HCT116 (cell line): ENCODE measurements at regions not wholly inside any gene's neighbourhood (a gene's known extent, or its start where the extent isn't known, plus 50 kb on each side); places are given as distances from the start of the nearest gene placed in this dataset.

ENCODE experiments used
- ATAC-seq: fragments of 200-7000 bp; cut with Tn5 transposase; 2 replicates; pipeline ENCODE4 v1.9.1; 2020; ENCODE audit warnings: mild to moderate bottlenecking, moderate library complexity
- BruUV-seq: library from RNA; stranded (reverse); fragments of 400-500 nt; replicated peaks from 2 replicates; lab custom pipeline; 2021; lab: Mats Ljungman, UMichigan
- CTCF ChIA-PET: fragments of 300-600 bp; sonication (Branson Sonifier 250); formaldehyde crosslinking; loops from one replicate; lab custom pipeline; 2021; ENCODE audit warnings: antibody characterized with exemption; lab: Charles Lee
- POLR2A ChIA-PET: fragments of 300-600, 350-600 bp; sonication (Branson Sonifier 250); formaldehyde crosslinking; loops from one replicate; lab custom pipeline; 2021; ENCODE audit warnings: antibody characterized with exemption; lab: Charles Lee
- RAD21 ChIA-PET, 2 experiments: fragments of 300-600 bp; sonication (Branson Sonifier 250); formaldehyde crosslinking; loops; one replicate each; lab custom pipeline; 2023; ENCODE audit warnings: low total read pairs in 2 of 2; ENCODE audit not compliant: uncharacterized antibody in 2 of 2, unreplicated experiment in 2 of 2, low non-redundant PET in 1 of 2; lab: Charles Lee
- DNase-seq: peaks from one replicate; pipeline ENCODE4 v3.0.0-alpha.2; 2010; ENCODE audit warnings: low read depth, low spot score
- H2AFZ ChIP-seq: fragments of 200-600 bp; shearing (Covaris generic), sonication (generic); 2 replicates; pipeline ENCODE4 v1.6.1; 2017; ENCODE audit warnings: low read depth, mixed run types, mixed read lengths, antibody characterized with exemption, low read length; ENCODE audit not compliant: poor library complexity, severe bottlenecking
- H3K27ac ChIP-seq: 2 replicates; pipeline ENCODE4 v1.5.1; 2012; ENCODE audit warnings: low read depth, low read length
- H3K27me3 ChIP-seq: fragments of 200-600 bp; sonication (generic); 2 replicates; pipeline ENCODE4 v1.6.1; 2016; ENCODE audit warnings: mixed run types, low read length, mixed read lengths; ENCODE audit not compliant: insufficient read depth
- H3K36me3 ChIP-seq, 2 experiments: fragments of 200-500 bp in 1 of 2; fragments of 200-600 bp in 1 of 2; sonication (Bioruptor generic) in 1 of 2; sonication (generic) in 1 of 2; 2 replicates each; pipeline versions ENCODE4 v1.5.1 to v1.6.1; 2014 to 2016; ENCODE audit warnings: low read length in 2 of 2, inconsistent platforms in 1 of 2, mixed read lengths in 1 of 2, mixed run types in 1 of 2; ENCODE audit not compliant: insufficient read depth in 2 of 2, control insufficient read depth in 1 of 2
- H3K4me1 ChIP-seq, 2 experiments: fragments of 200-600 bp in 1 of 2; sonication (generic) in 1 of 2; 2 replicates each; pipeline versions ENCODE4 v1.5.1 to v1.6.1; 2012 to 2017; ENCODE audit warnings: low read length in 2 of 2, inconsistent platforms in 1 of 2, mild to moderate bottlenecking in 1 of 2, mixed read lengths in 1 of 2, mixed run types in 1 of 2, moderate library complexity in 1 of 2; ENCODE audit not compliant: insufficient read depth in 2 of 2, control insufficient read depth in 1 of 2
- H3K4me2 ChIP-seq: fragments of 200-600 bp; sonication (generic); 2 replicates; pipeline ENCODE4 v1.6.1; 2017; ENCODE audit warnings: mixed run types, low read length, mixed read lengths
- H3K4me3 ChIP-seq, 2 experiments: fragments of 200-600 bp in 1 of 2; sonication (generic) in 1 of 2; replicated peaks in 1 of 2; 2 replicates each; pipeline ENCODE4 v1.5.1; 2011 to 2016; ENCODE audit warnings: low read length in 2 of 2, control low read depth in 1 of 2, low read depth in 1 of 2, mild to moderate bottlenecking in 1 of 2, mixed read lengths in 1 of 2, mixed run types in 1 of 2
- H3K79me2 ChIP-seq: fragments of 200-600 bp; sonication (generic); 2 replicates; pipeline ENCODE4 v1.6.1; 2017; ENCODE audit warnings: mild to moderate bottlenecking, mixed run types, low read length, moderate library complexity, mixed read lengths; ENCODE audit not compliant: insufficient read depth
- H3K9ac ChIP-seq: fragments of 200-600 bp; sonication (generic); 2 replicates; pipeline ENCODE4 v1.6.1; 2016; ENCODE audit warnings: low read length, mixed read lengths
- H3K9me2 ChIP-seq: fragments of 200-600 bp; sonication (generic), shearing (Covaris generic); 2 replicates; pipeline ENCODE4 v1.6.1; 2017; ENCODE audit warnings: mixed run types, mild to moderate bottlenecking, moderate library complexity; ENCODE audit not compliant: insufficient read depth
- H3K9me3 ChIP-seq, 2 experiments: fragments of 200-500 bp in 1 of 2; fragments of 200-600 bp in 1 of 2; sonication (Bioruptor generic) in 1 of 2; sonication (generic) in 1 of 2; 2 replicates each; pipeline ENCODE4 v1.6.1; 2014 to 2017; ENCODE audit warnings: low read length in 2 of 2, mixed read lengths in 2 of 2, inconsistent platforms in 1 of 2, low read depth in 1 of 2, mild to moderate bottlenecking in 1 of 2, mixed run types in 1 of 2, moderate library complexity in 1 of 2; ENCODE audit not compliant: control insufficient read depth in 1 of 2, insufficient read depth in 1 of 2
- H4K20me1 ChIP-seq: fragments of 200-600 bp; sonication (generic), shearing (Covaris generic); 2 replicates; pipeline ENCODE4 v1.6.1; 2017; ENCODE audit warnings: mixed run types, mild to moderate bottlenecking, moderate library complexity; ENCODE audit not compliant: insufficient read depth
- JUND ChIP-seq: IDR thresholded peaks from 2 replicates; pipeline ENCODE4 v1.6.1; 2012
- POLR2AphosphoS5 ChIP-seq: IDR thresholded peaks from 2 replicates; pipeline ENCODE4 v1.6.1; 2011; ENCODE audit warnings: mild to moderate bottlenecking, low read depth, low read length, moderate library complexity
- RAD21 ChIP-seq: IDR thresholded peaks from 2 replicates; pipeline ENCODE4 v1.6.1; 2012; ENCODE audit warnings: low read depth, mild to moderate bottlenecking
- SIN3A ChIP-seq: IDR thresholded peaks from 2 replicates; pipeline ENCODE4 v1.6.1; 2012; ENCODE audit warnings: low read depth
- SP1 ChIP-seq: IDR thresholded peaks from 2 replicates; pipeline ENCODE4 v1.6.1; 2012; ENCODE audit warnings: low read depth
- TCF7L2 ChIP-seq: IDR thresholded peaks from 2 replicates; pipeline ENCODE4 v1.7.0; 2011; ENCODE audit warnings: borderline replicate concordance, inconsistent platforms; ENCODE audit not compliant: insufficient read depth, insufficient read length; ENCODE audit errors: extremely low read depth
- YY1 ChIP-seq: IDR thresholded peaks from 2 replicates; pipeline ENCODE4 v1.6.1; 2011; ENCODE audit warnings: low read length, low read depth, moderate library complexity, mild to moderate bottlenecking; ENCODE audit not compliant: insufficient replicate concordance; ENCODE audit errors: extremely low read depth
- ZNF274 ChIP-seq: fragments of 200-500 bp; sonication (Bioruptor generic); IDR thresholded peaks from 2 replicates; pipeline ENCODE4 v1.6.1; 2014; ENCODE audit warnings: mild to moderate bottlenecking, low read depth, low read length, inconsistent platforms
- intact Hi-C: fragments of 100-400 bp; cut with micrococcal nuclease; formaldehyde crosslinking; loops from 2 replicates; pipeline ENCODE4 v1.10.0; 2022
- TF ChIP-seq, protein P1 (sequence below): IDR thresholded peaks from 2 replicates; pipeline ENCODE4 v1.6.1; 2012
- TF ChIP-seq, protein P2 (sequence below), 3 experiments: fragments of 200-600 bp in 1 of 3; sonication (generic) in 1 of 3; IDR thresholded peaks in 2 of 3; conservative IDR thresholded peaks in 1 of 3; 2 replicates each; pipeline ENCODE4 v1.5.1; 2012 to 2017; ENCODE audit warnings: low read depth in 2 of 3, low read length in 2 of 3, antibody characterized with exemption in 1 of 3, borderline replicate concordance in 1 of 3, control low read depth in 1 of 3, mild to moderate bottlenecking in 1 of 3, mixed read lengths in 1 of 3, mixed run types in 1 of 3, moderate library complexity in 1 of 3; ENCODE audit not compliant: insufficient read depth in 1 of 3
- TF ChIP-seq, protein P3 (sequence below): IDR thresholded peaks from 2 replicates; pipeline ENCODE4 v1.6.1; 2011; ENCODE audit warnings: mild to moderate bottlenecking, low read length, moderate library complexity; ENCODE audit not compliant: insufficient replicate concordance; ENCODE audit errors: extremely low read depth

DNA sequence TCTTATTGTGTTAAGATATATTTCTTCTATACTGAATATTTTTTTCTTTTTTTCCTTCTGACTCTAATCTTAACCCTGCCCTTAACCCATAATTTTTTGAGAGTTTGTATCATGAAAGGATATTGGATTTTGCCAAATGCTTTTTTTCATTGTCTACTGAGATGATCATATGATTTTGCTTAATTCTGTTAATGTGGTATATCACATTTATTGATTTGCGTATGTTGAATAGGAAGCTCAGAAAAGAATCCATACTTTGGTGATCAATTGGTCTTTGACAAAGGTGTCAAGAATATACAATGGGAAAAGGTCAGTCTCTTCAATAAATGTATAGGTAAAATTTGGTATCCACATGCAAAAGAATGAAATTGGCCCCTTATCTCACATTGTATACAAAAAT is 588.8 kb upstream of the ADGRB3 start:
- intact Hi-C loops = no loop called here
- ChIA-PET POLR2A (no interaction called here), RAD21 (no interaction called here)

DNA sequence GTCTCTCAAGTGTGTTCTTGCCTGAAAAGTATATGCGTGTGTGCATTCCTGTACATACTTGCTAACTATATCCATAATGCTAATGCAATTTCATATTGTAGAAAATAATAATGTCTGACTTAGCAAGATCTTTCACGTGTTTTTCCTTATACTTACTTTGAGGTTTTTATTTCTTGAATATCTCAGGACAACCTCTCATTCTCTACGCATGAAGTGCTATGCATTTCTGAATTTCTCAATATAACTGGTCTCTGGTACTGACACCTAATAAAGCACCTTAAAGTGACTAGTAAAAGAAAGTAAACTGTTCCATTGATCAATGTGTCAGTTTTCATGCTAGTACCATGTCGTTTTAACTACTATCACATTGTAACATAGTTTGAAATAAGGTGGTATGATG is 589.9 kb upstream of the ADGRB3 start:
- no peak overlapping the region for H3K9ac ChIP-seq
- no TSS peak for BruUV-seq
- POLR2A ChIA-PET = no interaction called here

More for the DNA sequence above, 588.8 kb upstream of the ADGRB3 start:
- no peaks in the 10 kb centered on the region for H4K20me1 ChIP-seq
- peaks cover 6 to 24% of the 10 kb centered on the region in 2 experiments; a peak in 3 of 4 replicates for H3K9me3 ChIP-seq
- no peak for DNase-seq
- ATAC-seq = no peak
- H3K4me2 ChIP-seq = no peak overlapping the region
- no peaks in the 10 kb centered on the region for H3K36me3 ChIP-seq
- H3K4me3 ChIP-seq = no peak overlapping the region
- H3K4me1 ChIP-seq = no peaks in the 10 kb centered on the region
- no peak overlapping the region for H2AFZ ChIP-seq
- no TSS peak for BruUV-seq
- no peaks in the 10 kb centered on the region for H3K27me3 ChIP-seq
- H3K9ac ChIP-seq = no peak overlapping the region
- CTCF ChIA-PET = no interaction called here
- H3K79me2 ChIP-seq = no peaks in the 10 kb centered on the region
- H3K27ac ChIP-seq = no peak overlapping the region
- TF ChIP-seq POLR2AphosphoS5 = no peak
- no peak for TF ChIP-seq JUND
- TF ChIP-seq, protein P1, sequence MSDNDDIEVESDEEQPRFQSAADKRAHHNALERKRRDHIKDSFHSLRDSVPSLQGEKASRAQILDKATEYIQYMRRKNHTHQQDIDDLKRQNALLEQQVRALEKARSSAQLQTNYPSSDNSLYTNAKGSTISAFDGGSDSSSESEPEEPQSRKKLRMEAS = no peak
- TF ChIP-seq, protein P2, sequence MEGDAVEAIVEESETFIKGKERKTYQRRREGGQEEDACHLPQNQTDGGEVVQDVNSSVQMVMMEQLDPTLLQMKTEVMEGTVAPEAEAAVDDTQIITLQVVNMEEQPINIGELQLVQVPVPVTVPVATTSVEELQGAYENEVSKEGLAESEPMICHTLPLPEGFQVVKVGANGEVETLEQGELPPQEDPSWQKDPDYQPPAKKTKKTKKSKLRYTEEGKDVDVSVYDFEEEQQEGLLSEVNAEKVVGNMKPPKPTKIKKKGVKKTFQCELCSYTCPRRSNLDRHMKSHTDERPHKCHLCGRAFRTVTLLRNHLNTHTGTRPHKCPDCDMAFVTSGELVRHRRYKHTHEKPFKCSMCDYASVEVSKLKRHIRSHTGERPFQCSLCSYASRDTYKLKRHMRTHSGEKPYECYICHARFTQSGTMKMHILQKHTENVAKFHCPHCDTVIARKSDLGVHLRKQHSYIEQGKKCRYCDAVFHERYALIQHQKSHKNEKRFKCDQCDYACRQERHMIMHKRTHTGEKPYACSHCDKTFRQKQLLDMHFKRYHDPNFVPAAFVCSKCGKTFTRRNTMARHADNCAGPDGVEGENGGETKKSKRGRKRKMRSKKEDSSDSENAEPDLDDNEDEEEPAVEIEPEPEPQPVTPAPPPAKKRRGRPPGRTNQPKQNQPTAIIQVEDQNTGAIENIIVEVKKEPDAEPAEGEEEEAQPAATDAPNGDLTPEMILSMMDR (IDR thresholded peaks at IDR 0.05 in 2 of 3, conservative IDR thresholded peaks at IDR 0.05 in 1 of 3; ENCODE audit: borderline replicate concordance in 1 of 3, insufficient read depth in 1 of 3, low read depth in 2 of 3, low read length in 2 of 3) = no peak
- H3K9me2 ChIP-seq = no peaks in the 10 kb centered on the region

More for the DNA sequence above, 589.9 kb upstream of the ADGRB3 start:
- Histone ChIP-seq H3K27me3 (no peaks in the 10 kb centered on the region), H3K4me3 (no peak overlapping the region), H4K20me1 (no peaks in the 10 kb centered on the region), H3K27ac (no peak overlapping the region), H3K36me3 (no peaks in the 10 kb centered on the region), H3K79me2 (no peaks in the 10 kb centered on the region), H3K9me3 (peaks cover 9 to 16% of the 10 kb centered on the region in 2 experiments; a peak in 3 of 4 replicates), H3K4me1 (no peaks in the 10 kb centered on the region), H3K4me2 (no peak overlapping the region), H2AFZ (no peak overlapping the region), H3K9me2 (no peaks in the 10 kb centered on the region)
- CTCF ChIA-PET = no interaction called here
- DNase-seq (no peak), ATAC-seq (no peak)
- no peak for TF ChIP-seq TCF7L2
- TF ChIP-seq, protein P1 = no peak
- TF ChIP-seq RAD21 = no peak
- no peak for TF ChIP-seq SP1
- no peak for TF ChIP-seq ZNF274
- TF ChIP-seq YY1 = no peak
- TF ChIP-seq, protein P3, sequence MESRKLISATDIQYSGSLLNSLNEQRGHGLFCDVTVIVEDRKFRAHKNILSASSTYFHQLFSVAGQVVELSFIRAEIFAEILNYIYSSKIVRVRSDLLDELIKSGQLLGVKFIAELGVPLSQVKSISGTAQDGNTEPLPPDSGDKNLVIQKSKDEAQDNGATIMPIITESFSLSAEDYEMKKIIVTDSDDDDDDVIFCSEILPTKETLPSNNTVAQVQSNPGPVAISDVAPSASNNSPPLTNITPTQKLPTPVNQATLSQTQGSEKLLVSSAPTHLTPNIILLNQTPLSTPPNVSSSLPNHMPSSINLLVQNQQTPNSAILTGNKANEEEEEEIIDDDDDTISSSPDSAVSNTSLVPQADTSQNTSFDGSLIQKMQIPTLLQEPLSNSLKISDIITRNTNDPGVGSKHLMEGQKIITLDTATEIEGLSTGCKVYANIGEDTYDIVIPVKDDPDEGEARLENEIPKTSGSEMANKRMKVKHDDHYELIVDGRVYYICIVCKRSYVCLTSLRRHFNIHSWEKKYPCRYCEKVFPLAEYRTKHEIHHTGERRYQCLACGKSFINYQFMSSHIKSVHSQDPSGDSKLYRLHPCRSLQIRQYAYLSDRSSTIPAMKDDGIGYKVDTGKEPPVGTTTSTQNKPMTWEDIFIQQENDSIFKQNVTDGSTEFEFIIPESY = no peak
- TF ChIP-seq SIN3A = no peak
- RAD21 ChIA-PET = no interaction called here
- intact Hi-C loops = no loop called here
